Colonic mucosa (tissue), 4 donors: ENCODE measurements at regions not wholly inside any gene's neighbourhood (a gene's known extent, or its start where the extent isn't known, plus 50 kb on each side); places are given as distances from the start of the nearest gene placed in this dataset.
"Not testable (repeated sequence)": the region's sequence is repeated elsewhere in the genome, so short reads cannot be mapped to it uniquely, and the experiment has no call there.

Experiments
- DNase-seq: peaks from one replicate; pipeline ENCODE4 v3.0.0-alpha.2; 2020
- H3K27ac ChIP-seq: fragments of 200-600 bp; one replicate; pipeline ENCODE4 v1.8.0; 2021
- H3K27me3 ChIP-seq: fragments of 200-600 bp; one replicate; pipeline ENCODE4 v1.8.0; 2021
- H3K36me3 ChIP-seq: fragments of 200-600 bp; one replicate; pipeline ENCODE4 v1.8.0; 2021
- H3K4me1 ChIP-seq: fragments of 200-600 bp; one replicate; pipeline ENCODE4 v1.8.0; 2021; ENCODE audit warnings: mild to moderate bottlenecking
- H3K4me3 ChIP-seq: fragments of 200-600 bp; one replicate; pipeline ENCODE4 v1.8.0; 2021
- H3K9ac ChIP-seq, 2 donors: one replicate each; pipeline ENCODE4 v1.7.0; 2013; ENCODE audit warnings: control low read depth in 2 of 2, low read depth in 2 of 2, low read length in 2 of 2
- H3K9me3 ChIP-seq: fragments of 200-600 bp; one replicate; pipeline ENCODE4 v1.8.0; 2021
- intact Hi-C: fragments of 100-400 bp; cut with DNase I; formaldehyde crosslinking; loops from one replicate; pipeline ENCODE4 v1.14.1; 2022
- TF ChIP-seq, protein P1 (sequence below): fragments of 200-600 bp; IDR thresholded peaks from one replicate; pipeline ENCODE4 v1.8.0; 2022; ENCODE audit warnings: antibody characterized with exemption, mild to moderate bottlenecking
- donor health status: healthy.
- donor health status: DM: no; HTN: no; CAD: no.
- donor health status: DM: no; HTN: no; CAD: no.

- no peaks in the 10 kb centered on the region for H3K36me3 ChIP-seq
- H3K27ac ChIP-seq: no peak overlapping the region
- no peak overlapping the region for H3K4me3 ChIP-seq
- no peaks in the 10 kb centered on the region for H3K4me1 ChIP-seq
- no peaks in the 10 kb centered on the region for H3K27me3 ChIP-seq
- intact Hi-C loops: no loop called here
- TF ChIP-seq, protein P1, sequence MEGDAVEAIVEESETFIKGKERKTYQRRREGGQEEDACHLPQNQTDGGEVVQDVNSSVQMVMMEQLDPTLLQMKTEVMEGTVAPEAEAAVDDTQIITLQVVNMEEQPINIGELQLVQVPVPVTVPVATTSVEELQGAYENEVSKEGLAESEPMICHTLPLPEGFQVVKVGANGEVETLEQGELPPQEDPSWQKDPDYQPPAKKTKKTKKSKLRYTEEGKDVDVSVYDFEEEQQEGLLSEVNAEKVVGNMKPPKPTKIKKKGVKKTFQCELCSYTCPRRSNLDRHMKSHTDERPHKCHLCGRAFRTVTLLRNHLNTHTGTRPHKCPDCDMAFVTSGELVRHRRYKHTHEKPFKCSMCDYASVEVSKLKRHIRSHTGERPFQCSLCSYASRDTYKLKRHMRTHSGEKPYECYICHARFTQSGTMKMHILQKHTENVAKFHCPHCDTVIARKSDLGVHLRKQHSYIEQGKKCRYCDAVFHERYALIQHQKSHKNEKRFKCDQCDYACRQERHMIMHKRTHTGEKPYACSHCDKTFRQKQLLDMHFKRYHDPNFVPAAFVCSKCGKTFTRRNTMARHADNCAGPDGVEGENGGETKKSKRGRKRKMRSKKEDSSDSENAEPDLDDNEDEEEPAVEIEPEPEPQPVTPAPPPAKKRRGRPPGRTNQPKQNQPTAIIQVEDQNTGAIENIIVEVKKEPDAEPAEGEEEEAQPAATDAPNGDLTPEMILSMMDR: no peak
- no peak overlapping the region for H3K9ac ChIP-seq
- DNase-seq: no peak
- H3K9me3 ChIP-seq: no peaks in the 10 kb centered on the region
These were observed 72.2 kb downstream of the CRLF2 start for GRCh38 chrX:1140236-1140681.

GRCh38 chrX:1139185-1139500 is 73.3 kb downstream of the CRLF2 start:
- Histone ChIP-seq H3K9ac (no peak overlapping the region), H3K4me3 (no peak overlapping the region), H3K27me3 (no peaks in the 10 kb centered on the region), H3K4me1 (no peaks in the 10 kb centered on the region), H3K9me3 (no peaks in the 10 kb centered on the region), H3K27ac (no peak overlapping the region), H3K36me3 (no peaks in the 10 kb centered on the region)
- intact Hi-C loops: no loop called here
- TF ChIP-seq, protein P1: no peak
- DNase-seq: no peak

DNA sequence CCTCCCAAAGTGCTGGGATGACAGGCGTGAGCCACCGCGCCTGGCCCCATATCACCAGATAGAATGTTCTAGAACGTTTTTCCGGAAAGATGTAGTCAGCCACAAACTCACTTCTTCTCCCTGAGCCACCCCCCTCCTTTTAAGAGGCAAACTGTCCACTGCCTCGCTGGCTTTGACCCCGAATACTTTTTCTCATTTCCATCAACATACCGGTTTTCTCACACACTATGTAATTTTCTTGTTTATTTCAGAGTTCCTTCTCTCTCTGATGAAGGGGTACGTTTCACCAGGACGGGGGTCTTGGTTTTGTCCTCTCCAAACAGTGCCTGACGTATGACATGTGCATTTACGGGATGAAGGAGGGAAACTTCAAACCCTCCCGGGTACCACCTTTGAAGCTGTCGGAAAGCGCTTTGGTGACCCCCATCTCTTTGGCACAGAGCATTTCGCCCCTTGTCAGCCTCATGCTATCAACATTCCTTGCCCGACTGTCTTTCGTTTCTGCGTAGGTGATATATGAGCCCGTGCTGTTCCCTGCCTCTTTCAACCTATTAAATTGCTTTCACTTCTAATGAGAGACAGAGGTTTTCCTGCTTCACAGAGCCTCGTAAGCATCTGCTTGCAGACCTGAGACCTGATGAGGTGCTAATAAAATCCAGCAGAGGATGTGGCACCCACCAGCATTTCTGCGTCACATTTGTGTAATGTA is 73.8 kb downstream of the CRLF2 start:
- TF ChIP-seq, protein P1: no peak
- no peak overlapping the region for H3K27ac ChIP-seq
- H3K9me3 ChIP-seq: no peaks in the 10 kb centered on the region
- no peak for DNase-seq
- no peaks in the 10 kb centered on the region for H3K4me1 ChIP-seq
- H3K36me3 ChIP-seq: no peaks in the 10 kb centered on the region
- intact Hi-C loops: no loop called here
- H3K27me3 ChIP-seq: no peaks in the 10 kb centered on the region
- H3K4me3 ChIP-seq: no peak overlapping the region
- H3K9ac ChIP-seq: no peak overlapping the region

- H3K4me3 ChIP-seq: no peak overlapping the region
- no peaks in the 10 kb centered on the region for H3K4me1 ChIP-seq
- H3K27me3 ChIP-seq: no peaks in the 10 kb centered on the region
- no peak overlapping the region for H3K9ac ChIP-seq
- H3K9me3 ChIP-seq: no peaks in the 10 kb centered on the region
- no peak for DNase-seq
- intact Hi-C loops: no loop called here
- H3K27ac ChIP-seq: no peak overlapping the region
- TF ChIP-seq, protein P1: no peak
- no peaks in the 10 kb centered on the region for H3K36me3 ChIP-seq
These were observed 74.9 kb downstream of the CRLF2 start for GRCh38 chrX:1137531-1137930.

- DNase-seq, H3K27ac ChIP-seq, H3K4me1 ChIP-seq, H3K27me3 ChIP-seq, intact Hi-C loops, H3K4me3 ChIP-seq, H3K9me3 ChIP-seq, H3K9ac ChIP-seq, H3K36me3 ChIP-seq: not testable (repeated sequence)
These were observed 75.9 kb downstream of the CRLF2 start for GRCh38 chrX:1136582-1136981.

DNA sequence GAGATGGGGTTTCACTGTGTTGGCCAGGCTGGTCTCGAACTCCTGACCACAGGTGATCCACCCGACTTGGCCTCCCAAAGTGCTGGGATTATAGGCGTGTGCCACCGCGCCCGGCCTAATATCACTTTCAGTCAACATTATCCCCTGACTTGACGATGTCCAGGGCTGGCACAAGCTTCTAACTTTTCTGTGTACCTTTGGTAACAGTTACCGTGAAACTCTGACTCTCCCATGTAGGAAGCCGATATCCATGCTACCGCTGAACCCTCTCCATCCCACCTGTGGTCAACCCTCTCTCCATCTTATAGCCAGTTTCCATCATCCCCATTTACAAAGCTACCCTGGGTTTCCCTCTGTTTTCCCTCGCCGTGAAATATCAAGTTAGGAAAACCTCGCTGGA is 77.5 kb downstream of the CRLF2 start:
- no peak overlapping the region for H3K27ac ChIP-seq
- no peaks in the 10 kb centered on the region for H3K9me3 ChIP-seq
- H3K36me3 ChIP-seq: no peaks in the 10 kb centered on the region
- TF ChIP-seq, protein P1: no peak
- no peak overlapping the region for H3K9ac ChIP-seq
- H3K27me3 ChIP-seq: no peaks in the 10 kb centered on the region
- no peak for DNase-seq
- intact Hi-C loops: no loop called here
- H3K4me3 ChIP-seq: no peak overlapping the region
- no peaks in the 10 kb centered on the region for H3K4me1 ChIP-seq
